Activated T-cell treated with anti-CD3 and anti-CD28 coated beads, Interleukin-2, amount 50 U/mL, for 4 hours (primary cell): ENCODE measurements at regions not wholly inside any gene's neighbourhood (a gene's known extent, or its start where the extent isn't known, plus 50 kb on each side); places are given as distances from the start of the nearest gene placed in this dataset.
"Not testable (repeated sequence)": the region's sequence is repeated elsewhere in the genome, so short reads cannot be mapped to it uniquely, and the experiment has no call there.

Source experiments
- ATAC-seq, 2 donors: fragments of 200-7000 bp; cut with Tn5 transposase; one replicate each; pipeline ENCODE4 v1.10.0; 2021
- DNase-seq: peaks from one replicate; pipeline ENCODE4 v3.0.0-alpha.2; 2020
- H3K27me3 Mint-ChIP-seq: one replicate; pipeline ENCODE4 v1.8.0; 2021; ENCODE audit warnings: low read depth, mixed read lengths
- H3K36me3 Mint-ChIP-seq: one replicate; pipeline ENCODE4 v1.8.0; 2022; ENCODE audit warnings: mixed read lengths; ENCODE audit not compliant: insufficient read depth
- H3K4me1 Mint-ChIP-seq: one replicate; pipeline ENCODE4 v1.8.0; 2021; ENCODE audit warnings: low read depth, mixed read lengths
- H3K4me3 Mint-ChIP-seq: one replicate; pipeline ENCODE4 v1.8.0; 2021; ENCODE audit warnings: mild to moderate bottlenecking, moderate library complexity, mixed read lengths
- H3K9me3 Mint-ChIP-seq: one replicate; pipeline ENCODE4 v1.8.0; 2021; ENCODE audit warnings: mixed read lengths

- no peak overlapping the region for H3K4me3 Mint-ChIP-seq
- peaks cover 1% of the 10 kb centered on the region for H3K27me3 Mint-ChIP-seq
- H3K9me3 Mint-ChIP-seq = no peaks in the 10 kb centered on the region
- H3K36me3 Mint-ChIP-seq = no peaks in the 10 kb centered on the region
- ATAC-seq (no peak), DNase-seq (no peak)
- no peaks in the 10 kb centered on the region for H3K4me1 Mint-ChIP-seq
Observed at GRCh38 chr1:197985351-197985750, 68.2 kb downstream of the LHX9 start.

- no peaks in the 10 kb centered on the region for H3K9me3 Mint-ChIP-seq
- no peak for DNase-seq
- H3K36me3 Mint-ChIP-seq = no peaks in the 10 kb centered on the region
- no peaks in the 10 kb centered on the region for H3K4me1 Mint-ChIP-seq
- no peak for ATAC-seq
- H3K27me3 Mint-ChIP-seq = no peaks in the 10 kb centered on the region
- H3K4me3 Mint-ChIP-seq = no peak overlapping the region
Observed at GRCh38 chr1:197986817-197987216, 69.6 kb downstream of the LHX9 start.

GRCh38 chr1:197987294-197987693 lies 70.1 kb downstream of the LHX9 start:
- no peaks in the 10 kb centered on the region for H3K36me3 Mint-ChIP-seq
- no peaks in the 10 kb centered on the region for H3K9me3 Mint-ChIP-seq
- no peaks in the 10 kb centered on the region for H3K4me1 Mint-ChIP-seq
- DNase-seq (no peak), ATAC-seq (no peak)
- no peaks in the 10 kb centered on the region for H3K27me3 Mint-ChIP-seq
- H3K4me3 Mint-ChIP-seq = no peak overlapping the region

- H3K9me3 Mint-ChIP-seq, H3K27me3 Mint-ChIP-seq, H3K4me3 Mint-ChIP-seq, H3K36me3 Mint-ChIP-seq, DNase-seq, ATAC-seq, H3K4me1 Mint-ChIP-seq: not testable (repeated sequence)
Observed at GRCh38 chr1:197988581-197988980, 71.4 kb downstream of the LHX9 start.

DNA sequence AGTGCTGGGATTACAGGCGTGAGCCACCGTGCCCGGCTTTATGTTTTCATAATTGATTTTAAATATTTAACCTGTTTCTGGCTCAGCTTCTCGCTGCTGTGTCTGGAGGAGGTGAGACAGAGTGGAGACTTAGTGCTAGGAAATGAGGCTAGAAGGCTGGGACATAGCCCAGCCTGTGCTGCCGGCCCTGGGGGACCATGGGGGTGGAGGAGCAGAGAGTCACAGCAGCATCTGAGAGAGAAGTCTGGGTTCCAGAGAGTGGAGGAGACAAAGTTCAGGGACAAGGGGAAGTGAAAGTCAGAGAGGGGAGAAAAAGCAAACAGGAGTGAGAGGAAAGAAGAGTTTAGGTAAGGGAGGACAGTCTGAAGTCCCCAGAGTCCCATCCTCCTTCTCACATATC lies 71.9 kb downstream of the LHX9 start:
- no peak for ATAC-seq

DNA sequence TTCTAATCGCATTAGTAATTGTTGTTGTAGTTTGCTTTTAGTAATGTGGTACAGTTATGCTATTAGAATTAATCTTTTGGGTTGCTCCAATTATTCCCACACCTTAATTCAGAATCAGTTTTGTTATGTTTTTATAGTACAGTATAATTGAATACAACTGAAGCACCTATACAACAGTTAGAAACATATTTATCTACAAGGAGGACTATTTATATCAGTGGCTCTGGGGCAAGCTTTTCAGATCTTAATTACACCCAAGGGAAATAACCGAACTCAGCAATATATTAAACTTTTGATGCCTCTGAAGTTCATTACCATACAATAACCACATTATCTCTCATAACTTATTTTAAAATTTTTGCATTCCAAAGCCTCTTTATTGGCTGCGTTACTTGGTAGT lies 74.4 kb downstream of the LHX9 start:
- H3K36me3 Mint-ChIP-seq = no peaks in the 10 kb centered on the region
- no peak overlapping the region for H3K4me3 Mint-ChIP-seq
- peaks cover 5% of the 10 kb centered on the region for H3K4me1 Mint-ChIP-seq
- H3K9me3 Mint-ChIP-seq = no peaks in the 10 kb centered on the region
- ATAC-seq = no peak
- no peaks in the 10 kb centered on the region for H3K27me3 Mint-ChIP-seq
- no peak for DNase-seq

More for the DNA sequence above, 71.9 kb downstream of the LHX9 start:
- Mint-ChIP-seq H3K27me3 (no peaks in the 10 kb centered on the region), H3K36me3 (no peaks in the 10 kb centered on the region), H3K9me3 (no peaks in the 10 kb centered on the region), H3K4me1 (no peaks in the 10 kb centered on the region), H3K4me3 (no peak overlapping the region)
- no peak for DNase-seq

GRCh38 chr1:197994907-197995407 lies 77.8 kb downstream of the LHX9 start:
- Mint-ChIP-seq H3K27me3 (no peaks in the 10 kb centered on the region), H3K9me3 (no peaks in the 10 kb centered on the region), H3K4me3 (peak overlapping the region; percentile 29), H3K36me3 (no peaks in the 10 kb centered on the region), H3K4me1 (peaks cover 5% of the 10 kb centered on the region)
- ATAC-seq = no peak
- no peak for DNase-seq

- DNase-seq = no peak
- Mint-ChIP-seq H3K9me3 (no peaks in the 10 kb centered on the region), H3K36me3 (no peaks in the 10 kb centered on the region), H3K4me3 (no peak overlapping the region), H3K27me3 (no peaks in the 10 kb centered on the region), H3K4me1 (peaks cover 5% of the 10 kb centered on the region)
- ATAC-seq = no peak
Observed at GRCh38 chr1:197995408-197996258, 78.5 kb downstream of the LHX9 start.

GRCh38 chr1:197996259-197996512 lies 79.0 kb downstream of the LHX9 start:
- H3K36me3 Mint-ChIP-seq, H3K9me3 Mint-ChIP-seq, H3K4me1 Mint-ChIP-seq, H3K27me3 Mint-ChIP-seq, H3K4me3 Mint-ChIP-seq, DNase-seq, ATAC-seq: not testable (repeated sequence)

DNA sequence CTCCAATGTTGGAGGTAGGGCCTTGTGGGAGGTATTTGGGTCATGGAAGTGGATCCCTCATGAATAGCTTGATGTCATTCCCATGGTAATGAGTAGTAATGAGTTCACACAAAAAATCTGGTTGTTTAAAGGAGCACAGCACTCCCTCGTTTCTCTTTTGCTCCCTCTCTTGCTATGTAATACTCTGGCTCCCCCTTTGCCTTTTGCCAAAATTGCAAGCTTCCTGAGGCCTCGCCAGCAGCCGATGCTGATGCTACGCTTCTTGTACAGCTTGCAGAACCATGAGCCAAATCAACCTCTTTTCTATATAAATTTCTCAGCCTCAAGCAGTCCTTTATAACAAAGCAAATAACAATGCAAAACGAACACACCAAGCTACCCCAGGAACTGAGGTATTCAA lies 80.9 kb downstream of the LHX9 start:
- no peaks in the 10 kb centered on the region for H3K9me3 Mint-ChIP-seq
- no peak overlapping the region for H3K4me3 Mint-ChIP-seq
- ATAC-seq (no peak), DNase-seq (no peak)
- no peaks in the 10 kb centered on the region for H3K36me3 Mint-ChIP-seq
- H3K27me3 Mint-ChIP-seq = peaks cover 3% of the 10 kb centered on the region
- peaks cover 5% of the 10 kb centered on the region for H3K4me1 Mint-ChIP-seq

DNA sequence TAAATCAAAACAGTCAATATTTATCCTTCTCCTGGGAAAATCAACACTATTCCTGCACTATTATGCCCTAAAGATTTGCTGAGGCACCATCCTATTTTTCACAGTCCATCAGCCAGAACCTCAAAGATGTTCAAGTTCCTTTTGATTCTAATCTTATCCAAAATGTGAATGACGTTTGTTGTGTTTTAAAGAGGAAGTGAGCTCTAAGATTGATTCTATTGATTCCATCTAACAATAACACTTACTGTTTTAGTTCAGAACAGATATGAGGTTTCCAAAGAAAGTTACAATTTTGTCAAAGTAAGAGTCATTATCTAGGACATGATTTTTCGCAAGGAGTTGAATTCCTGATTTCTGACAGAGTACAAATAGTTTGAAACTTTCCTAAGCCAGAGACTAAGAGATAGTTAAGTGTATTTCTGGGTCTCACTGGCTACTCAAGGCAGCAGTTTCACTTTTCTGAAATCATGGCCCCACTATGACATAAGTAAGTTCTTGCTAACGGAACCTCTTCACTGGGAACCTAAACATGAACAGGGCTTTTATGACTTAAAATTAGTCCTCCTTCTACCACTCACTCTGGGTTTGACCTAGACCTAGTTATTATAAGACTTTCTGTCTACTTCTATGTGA lies 84.7 kb downstream of the LHX9 start:
- no peaks in the 10 kb centered on the region for H3K9me3 Mint-ChIP-seq
- H3K36me3 Mint-ChIP-seq = no peaks in the 10 kb centered on the region
- DNase-seq (no peak), ATAC-seq (no peak)
- H3K4me1 Mint-ChIP-seq = no peaks in the 10 kb centered on the region
- peaks cover 5% of the 10 kb centered on the region for H3K27me3 Mint-ChIP-seq
- H3K4me3 Mint-ChIP-seq = no peak overlapping the region

DNA sequence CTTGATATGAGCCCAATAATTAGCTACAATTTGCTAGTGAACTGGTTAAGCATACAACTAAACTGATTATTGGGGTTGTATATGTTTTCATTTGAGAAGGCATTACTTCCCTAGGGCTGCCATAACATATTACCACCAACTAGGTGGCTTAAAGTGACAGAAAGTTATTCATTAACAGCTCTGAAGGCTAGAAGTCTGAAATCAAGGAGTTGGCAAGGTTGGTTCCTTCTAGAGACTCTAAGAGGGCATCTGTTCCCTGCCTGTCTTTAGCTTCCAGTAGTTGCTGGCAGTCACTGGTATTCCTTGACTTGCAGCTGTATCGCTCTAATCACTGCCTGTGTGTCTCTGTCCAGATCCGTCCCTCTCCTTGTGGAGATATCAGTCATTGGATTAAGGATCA lies 86.3 kb downstream of the LHX9 start:
- no peak overlapping the region for H3K4me3 Mint-ChIP-seq
- H3K27me3 Mint-ChIP-seq = peaks cover 5% of the 10 kb centered on the region
- H3K9me3 Mint-ChIP-seq = peaks cover under 1% of the 10 kb centered on the region
- ATAC-seq = no peak
- no peak for DNase-seq
- H3K36me3 Mint-ChIP-seq = no peaks in the 10 kb centered on the region
- no peaks in the 10 kb centered on the region for H3K4me1 Mint-ChIP-seq

- H3K27me3 Mint-ChIP-seq = peaks cover 5% of the 10 kb centered on the region
- DNase-seq (no peak), ATAC-seq (no peak)
- no peak overlapping the region for H3K4me3 Mint-ChIP-seq
- no peaks in the 10 kb centered on the region for H3K36me3 Mint-ChIP-seq
- no peaks in the 10 kb centered on the region for H3K4me1 Mint-ChIP-seq
- H3K9me3 Mint-ChIP-seq = peaks cover 9% of the 10 kb centered on the region
Observed at GRCh38 chr1:198007011-198007410, 89.8 kb downstream of the LHX9 start.

DNA sequence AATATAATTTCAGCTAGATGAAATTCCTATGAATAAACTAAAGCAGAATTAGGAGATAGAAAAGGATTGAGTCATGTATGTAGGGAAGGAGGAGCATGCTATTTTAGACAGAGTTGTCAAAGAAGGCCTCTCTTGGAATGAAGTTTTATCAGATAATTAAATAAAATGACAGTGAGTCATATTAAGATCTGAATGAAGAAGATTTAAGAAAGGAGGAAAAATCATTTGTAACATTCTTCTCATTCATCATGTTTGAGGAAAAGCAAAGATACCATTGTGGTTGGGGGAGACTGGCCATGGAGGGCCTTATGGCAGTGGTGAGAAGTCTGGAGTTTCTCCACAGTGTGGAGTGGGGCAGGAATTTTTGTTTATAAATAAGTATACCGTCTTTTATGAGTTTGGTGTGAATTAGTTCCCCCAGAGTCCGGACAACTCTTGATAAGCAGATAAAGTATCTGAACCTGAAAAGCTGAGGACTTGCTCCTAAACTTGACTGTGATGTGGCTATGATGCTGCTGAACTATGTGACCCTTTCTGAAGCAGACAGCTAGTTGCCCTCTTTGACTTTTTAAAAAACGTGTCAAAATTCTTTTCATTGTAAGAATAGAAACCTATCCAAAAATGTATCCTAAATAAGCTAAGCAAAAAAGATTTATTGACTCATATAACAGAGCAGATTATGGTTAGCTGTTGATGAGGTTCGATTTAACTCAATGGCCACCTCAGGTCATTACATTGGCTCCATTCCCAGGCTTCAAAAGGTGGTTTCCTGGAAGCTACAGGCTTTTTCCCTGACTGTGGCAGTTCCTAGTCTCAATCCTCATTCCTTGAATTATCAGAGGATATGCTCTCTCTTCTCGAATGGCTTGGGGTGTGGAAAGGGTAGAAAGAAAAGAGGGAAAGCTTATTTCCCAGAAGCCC lies 90.8 kb downstream of the LHX9 start:
- H3K36me3 Mint-ChIP-seq = no peaks in the 10 kb centered on the region
- no peak for ATAC-seq
- peaks cover 9% of the 10 kb centered on the region for H3K9me3 Mint-ChIP-seq
- H3K27me3 Mint-ChIP-seq = peaks cover 5% of the 10 kb centered on the region
- DNase-seq = no peak
- no peak overlapping the region for H3K4me3 Mint-ChIP-seq
- no peaks in the 10 kb centered on the region for H3K4me1 Mint-ChIP-seq
